NOMO-1 treated with DMSO at 0.1 percent for 48 hours (cell line): ENCODE measurements at regions not wholly inside any gene's neighbourhood (a gene's known extent, or its start where the extent isn't known, plus 50 kb on each side); places are given as distances from the start of the nearest gene placed in this dataset.
A peak's percentile ranks its signal among the peaks of the same experiment; 100 is the strongest.

Experiments
- DNase-seq: peaks from one replicate; lab custom pipeline; 2025; ENCODE audit not compliant: unreplicated experiment; lab: John Stamatoyannopoulos, UW

GRCh38 chr2:8534386-8534728, 147.5 kb upstream of the ID2 start:
- no peak for DNase-seq

- peak; percentile 93 for DNase-seq
Measured at GRCh38 chr2:8534729-8535468, 147.0 kb upstream of the ID2 start.

- DNase-seq = peak; percentile 21
Measured at GRCh38 chr2:8535469-8535795, 146.4 kb upstream of the ID2 start.

- DNase-seq = peak; percentile 32
Measured at GRCh38 chr2:8535821-8536685, 145.8 kb upstream of the ID2 start.

GRCh38 chr2:8536686-8537561, 144.9 kb upstream of the ID2 start:
- no peak for DNase-seq

- no peak for DNase-seq
Measured at GRCh38 chr2:8537562-8538155, 144.2 kb upstream of the ID2 start.

GRCh38 chr2:8538531-8538930, 143.3 kb upstream of the ID2 start:
- no peak for DNase-seq

GRCh38 chr2:8538931-8539621, 142.8 kb upstream of the ID2 start:
- no peak for DNase-seq

- DNase-seq = peak; percentile 17
Measured at GRCh38 chr2:8539743-8540551, 141.9 kb upstream of the ID2 start.

- DNase-seq = no peak
Measured at GRCh38 chr2:8540552-8541055, 141.3 kb upstream of the ID2 start.

- no peak for DNase-seq
Measured at GRCh38 chr2:8541223-8541622, 140.6 kb upstream of the ID2 start.

- DNase-seq = no peak
Measured at GRCh38 chr2:8541636-8542035, 140.2 kb upstream of the ID2 start.

- DNase-seq = no peak
Measured at GRCh38 chr2:8542381-8543059, 139.3 kb upstream of the ID2 start.

- DNase-seq = no peak
Measured at GRCh38 chr2:8543060-8543382, 138.8 kb upstream of the ID2 start.

GRCh38 chr2:8543383-8544170, 138.3 kb upstream of the ID2 start:
- peak; percentile 98 for DNase-seq

- peak; percentile 57 for DNase-seq
Measured at GRCh38 chr2:8544171-8544785, 137.6 kb upstream of the ID2 start.

GRCh38 chr2:8544786-8545694, 136.8 kb upstream of the ID2 start:
- DNase-seq = peak; percentile 99
